Osteoblast (primary cell): ENCODE measurements at regions not wholly inside any gene's neighbourhood (a gene's known extent, or its start where the extent isn't known, plus 50 kb on each side); places are given as distances from the start of the nearest gene placed in this dataset.

Source experiments
- DNase-seq: peaks from one replicate; pipeline ENCODE4 v3.0.0; 2011; ENCODE audit warnings: low spot score, mixed read lengths; ENCODE audit not compliant: insufficient read length; ENCODE audit errors: missing footprints
- H2AFZ ChIP-seq: 2 replicates; pipeline ENCODE4 v1.6.0; 2011; ENCODE audit warnings: mild to moderate bottlenecking, low read length
- H3K27ac ChIP-seq: 2 replicates; pipeline ENCODE4 v1.5.1; 2011; ENCODE audit warnings: mild to moderate bottlenecking, low read depth, low read length, moderate library complexity
- H3K27me3 ChIP-seq: 2 replicates; pipeline ENCODE4 v1.6.0; 2012; ENCODE audit warnings: mild to moderate bottlenecking, control low read depth, inconsistent platforms, low read length, moderate library complexity; ENCODE audit not compliant: insufficient read depth
- H3K36me3 ChIP-seq: 2 replicates; pipeline ENCODE4 v1.5.1; 2011; ENCODE audit warnings: mild to moderate bottlenecking, low read length, control low read depth, moderate library complexity; ENCODE audit not compliant: insufficient read depth
- H3K4me1 ChIP-seq: 2 replicates; pipeline ENCODE4 v1.5.1; 2011; ENCODE audit warnings: mild to moderate bottlenecking, low read length, control low read depth, moderate library complexity; ENCODE audit not compliant: insufficient read depth
- H3K4me2 ChIP-seq: 2 replicates; pipeline ENCODE4 v1.6.0; 2011; ENCODE audit warnings: mild to moderate bottlenecking, low read length; ENCODE audit not compliant: insufficient read depth
- H3K4me3 ChIP-seq: fragments of 200-600 bp; sonication (generic); 3 replicates; pipeline ENCODE4 v1.5.1; 2012; ENCODE audit warnings: mild to moderate bottlenecking, low read length, inconsistent platforms; ENCODE audit not compliant: insufficient read depth
- H3K79me2 ChIP-seq: 2 replicates; pipeline ENCODE4 v1.6.0; 2012; ENCODE audit warnings: mild to moderate bottlenecking, low read length, control low read depth, inconsistent platforms; ENCODE audit not compliant: insufficient read depth
- H3K9me3 ChIP-seq: 2 replicates; pipeline ENCODE4 v1.5.1; 2011; ENCODE audit warnings: low read depth, low read length, control low read depth
- H4K20me1 ChIP-seq: 2 replicates; pipeline ENCODE4 v1.6.0; 2012; ENCODE audit warnings: mild to moderate bottlenecking, low read length, control low read depth; ENCODE audit not compliant: insufficient read depth
- TF ChIP-seq, protein P1 (sequence below): IDR thresholded peaks from 2 replicates; pipeline ENCODE4 v1.5.1; 2011; ENCODE audit warnings: mild to moderate bottlenecking, low read depth, low read length, moderate library complexity; ENCODE audit errors: extremely low read depth

DNA sequence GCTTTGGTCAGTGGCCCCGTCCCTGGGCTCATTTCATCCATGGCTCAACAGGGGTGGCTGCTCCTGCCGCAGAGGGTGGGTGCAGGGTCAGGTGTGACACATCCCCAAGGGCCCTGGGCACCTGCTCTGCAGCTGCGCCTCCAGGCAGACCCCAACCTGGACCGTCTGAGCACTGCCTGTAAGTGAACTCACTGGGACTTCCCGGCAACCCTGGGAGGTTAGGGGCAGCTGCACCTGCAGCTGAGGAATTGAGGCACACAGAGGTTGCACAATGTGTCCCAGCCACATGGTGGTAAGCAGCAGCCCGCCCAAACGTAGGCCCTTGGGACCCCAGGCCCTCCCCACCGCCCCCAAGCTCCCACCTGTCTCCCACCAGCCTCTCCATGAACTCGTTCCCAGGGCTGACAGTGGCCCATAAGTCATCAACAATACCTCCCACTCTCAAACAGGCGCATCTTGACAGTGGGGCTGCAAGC is 55.1 kb downstream of the PLXNA1 start:
- H3K4me1 ChIP-seq, result peaks cover 10% of the 10 kb centered on the region
- TF ChIP-seq, protein P1, sequence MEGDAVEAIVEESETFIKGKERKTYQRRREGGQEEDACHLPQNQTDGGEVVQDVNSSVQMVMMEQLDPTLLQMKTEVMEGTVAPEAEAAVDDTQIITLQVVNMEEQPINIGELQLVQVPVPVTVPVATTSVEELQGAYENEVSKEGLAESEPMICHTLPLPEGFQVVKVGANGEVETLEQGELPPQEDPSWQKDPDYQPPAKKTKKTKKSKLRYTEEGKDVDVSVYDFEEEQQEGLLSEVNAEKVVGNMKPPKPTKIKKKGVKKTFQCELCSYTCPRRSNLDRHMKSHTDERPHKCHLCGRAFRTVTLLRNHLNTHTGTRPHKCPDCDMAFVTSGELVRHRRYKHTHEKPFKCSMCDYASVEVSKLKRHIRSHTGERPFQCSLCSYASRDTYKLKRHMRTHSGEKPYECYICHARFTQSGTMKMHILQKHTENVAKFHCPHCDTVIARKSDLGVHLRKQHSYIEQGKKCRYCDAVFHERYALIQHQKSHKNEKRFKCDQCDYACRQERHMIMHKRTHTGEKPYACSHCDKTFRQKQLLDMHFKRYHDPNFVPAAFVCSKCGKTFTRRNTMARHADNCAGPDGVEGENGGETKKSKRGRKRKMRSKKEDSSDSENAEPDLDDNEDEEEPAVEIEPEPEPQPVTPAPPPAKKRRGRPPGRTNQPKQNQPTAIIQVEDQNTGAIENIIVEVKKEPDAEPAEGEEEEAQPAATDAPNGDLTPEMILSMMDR, result no peak
- H2AFZ ChIP-seq, result no peak overlapping the region

DNA sequence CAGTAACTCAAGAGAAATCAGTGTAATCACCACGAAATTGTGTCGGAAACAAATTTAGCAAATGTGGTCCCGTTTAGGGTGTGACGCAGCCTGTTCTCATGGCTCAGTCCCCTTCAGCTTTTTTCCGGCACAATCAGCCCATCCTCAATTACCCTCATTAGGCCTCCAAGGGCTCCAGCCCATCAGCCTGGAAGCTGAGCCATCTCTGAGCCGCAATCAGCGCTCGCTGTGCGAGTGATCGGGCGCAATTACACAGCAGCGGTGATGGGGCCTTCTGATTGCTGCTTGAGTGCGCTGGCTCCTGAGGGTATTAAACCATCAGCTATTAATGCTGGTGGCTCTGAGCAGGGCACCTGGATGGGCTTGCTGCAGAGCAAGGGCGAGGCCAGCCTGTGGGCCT is 55.6 kb downstream of the PLXNA1 start:
- Histone ChIP-seq H3K27ac (no peak overlapping the region), H3K27me3 (no peaks in the 10 kb centered on the region), H2AFZ (no peak overlapping the region), H3K79me2 (no peaks in the 10 kb centered on the region), H3K4me1 (peaks cover 10% of the 10 kb centered on the region), H3K4me2 (no peak overlapping the region), H3K36me3 (peaks cover 6% of the 10 kb centered on the region), H3K9me3 (no peaks in the 10 kb centered on the region), H4K20me1 (peaks cover 6% of the 10 kb centered on the region), H3K4me3 (no peak overlapping the region)
- TF ChIP-seq, protein P1, result no peak
- peak; percentile 82 for DNase-seq

More for the DNA sequence above, 55.1 kb downstream of the PLXNA1 start:
- DNase-seq, result peak; percentile 66
- no peak overlapping the region for H3K27ac ChIP-seq
- no peak overlapping the region for H3K4me2 ChIP-seq
- no peaks in the 10 kb centered on the region for H3K9me3 ChIP-seq
- H3K79me2 ChIP-seq, result no peaks in the 10 kb centered on the region
- peaks cover 6% of the 10 kb centered on the region for H4K20me1 ChIP-seq
- H3K36me3 ChIP-seq, result peaks cover 10% of the 10 kb centered on the region
- H3K4me3 ChIP-seq, result no peak overlapping the region
- H3K27me3 ChIP-seq, result no peaks in the 10 kb centered on the region

DNA sequence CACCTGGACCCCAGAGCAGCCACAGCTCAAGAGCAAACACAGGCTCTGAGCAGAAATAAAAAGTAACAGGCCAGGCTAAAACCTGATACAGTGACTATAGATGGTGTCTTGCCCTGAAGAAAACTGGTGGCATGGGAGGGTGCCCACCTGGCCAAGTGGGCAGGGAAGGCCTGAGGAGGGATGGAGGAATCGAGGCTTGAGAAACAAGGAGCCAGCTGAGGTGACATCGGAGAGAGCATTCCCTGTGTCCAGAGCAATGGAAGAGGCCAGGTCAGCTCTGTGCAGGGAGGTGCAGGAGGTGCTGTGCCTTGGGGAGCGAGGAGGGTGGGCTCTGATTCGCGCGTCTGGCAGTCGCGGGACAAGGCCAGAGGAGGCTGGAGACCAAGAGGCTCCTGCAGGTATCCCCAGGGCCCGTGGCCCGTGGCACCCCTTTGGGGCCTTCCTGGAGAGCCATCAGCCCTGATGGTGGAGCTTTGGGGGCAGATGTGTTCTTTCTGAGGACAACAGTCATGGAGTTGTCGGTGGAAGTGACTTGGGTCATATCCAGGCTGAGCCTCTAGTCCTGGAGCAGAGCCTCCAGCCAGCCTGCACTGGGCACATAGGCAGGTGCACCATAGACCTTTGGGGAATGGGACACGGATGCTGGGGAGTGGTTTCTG is 56.1 kb downstream of the PLXNA1 start:
- Histone ChIP-seq H3K9me3 (no peaks in the 10 kb centered on the region), H3K79me2 (no peaks in the 10 kb centered on the region), H3K4me1 (peaks cover 10% of the 10 kb centered on the region), H3K4me2 (no peak overlapping the region), H4K20me1 (peaks cover 6% of the 10 kb centered on the region), H3K27me3 (peaks cover 2% of the 10 kb centered on the region), H2AFZ (no peak overlapping the region), H3K36me3 (peaks cover 6% of the 10 kb centered on the region), H3K27ac (no peak overlapping the region), H3K4me3 (no peak overlapping the region)
- TF ChIP-seq, protein P1, result no peak
- DNase-seq, result peak; percentile 86

DNA sequence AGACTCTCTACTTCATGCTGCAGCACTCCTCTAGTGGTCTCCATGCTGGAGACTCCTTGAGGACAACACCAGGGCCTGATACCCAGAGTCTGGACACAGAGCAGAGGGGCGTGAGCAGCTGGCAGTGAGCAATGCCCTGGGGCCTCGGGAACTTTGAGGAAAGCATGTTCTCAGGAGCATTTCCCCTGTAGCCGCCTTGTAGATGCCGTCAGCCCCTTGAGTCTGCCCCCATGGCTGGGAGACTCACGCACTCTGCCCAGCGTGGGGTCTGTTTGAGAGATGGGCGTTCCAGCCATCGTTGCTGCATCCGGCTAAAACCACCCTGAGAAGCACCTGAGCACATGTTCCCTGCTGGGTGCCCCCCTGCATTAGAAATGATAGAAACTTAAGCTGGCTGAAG is 56.8 kb downstream of the PLXNA1 start:
- Histone ChIP-seq H3K36me3 (peaks cover 6% of the 10 kb centered on the region), H3K4me2 (no peak overlapping the region), H3K4me1 (peaks cover 10% of the 10 kb centered on the region), H3K79me2 (no peaks in the 10 kb centered on the region), H2AFZ (no peak overlapping the region), H3K27me3 (peaks cover 2% of the 10 kb centered on the region), H3K4me3 (no peak overlapping the region), H3K27ac (no peak overlapping the region), H4K20me1 (peaks cover 6% of the 10 kb centered on the region), H3K9me3 (no peaks in the 10 kb centered on the region)
- peak; percentile 91 for DNase-seq
- TF ChIP-seq, protein P1, result no peak
